Stimulated activated CD4-positive, alpha-beta T cell treated with anti-CD3 and anti-CD28 coated beads, Interleukin-1b, Interleukin-23, amount 100 ng/mL, for 48 hours (primary cell): ENCODE measurements at regions not wholly inside any gene's neighbourhood (a gene's known extent, or its start where the extent isn't known, plus 50 kb on each side); places are given as distances from the start of the nearest gene placed in this dataset.

Experiments used
- DNase-seq: peaks from one replicate; pipeline ENCODE4 v3.0.0-alpha.2; 2020

DNA sequence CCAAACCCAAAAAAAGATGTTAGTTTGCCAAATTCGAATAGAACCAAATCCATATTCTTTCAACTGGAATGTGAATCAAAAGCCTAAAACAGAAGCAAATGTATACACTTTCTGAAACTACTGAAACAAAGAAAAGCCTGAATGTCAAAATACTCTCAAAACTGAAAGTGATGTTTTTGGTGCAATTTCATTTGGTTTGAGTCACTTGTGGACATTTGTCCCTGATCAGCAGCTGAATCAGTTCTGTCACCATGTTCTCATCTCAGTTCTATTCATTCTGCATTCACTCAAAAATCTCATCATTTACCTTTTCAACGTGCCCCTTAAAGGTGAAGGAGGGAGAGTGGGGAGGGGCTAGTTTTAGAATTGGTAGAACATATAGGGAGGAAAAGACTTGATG lies 266.8 kb downstream of the ABHD5 start:
- DNase-seq = no peak

DNA sequence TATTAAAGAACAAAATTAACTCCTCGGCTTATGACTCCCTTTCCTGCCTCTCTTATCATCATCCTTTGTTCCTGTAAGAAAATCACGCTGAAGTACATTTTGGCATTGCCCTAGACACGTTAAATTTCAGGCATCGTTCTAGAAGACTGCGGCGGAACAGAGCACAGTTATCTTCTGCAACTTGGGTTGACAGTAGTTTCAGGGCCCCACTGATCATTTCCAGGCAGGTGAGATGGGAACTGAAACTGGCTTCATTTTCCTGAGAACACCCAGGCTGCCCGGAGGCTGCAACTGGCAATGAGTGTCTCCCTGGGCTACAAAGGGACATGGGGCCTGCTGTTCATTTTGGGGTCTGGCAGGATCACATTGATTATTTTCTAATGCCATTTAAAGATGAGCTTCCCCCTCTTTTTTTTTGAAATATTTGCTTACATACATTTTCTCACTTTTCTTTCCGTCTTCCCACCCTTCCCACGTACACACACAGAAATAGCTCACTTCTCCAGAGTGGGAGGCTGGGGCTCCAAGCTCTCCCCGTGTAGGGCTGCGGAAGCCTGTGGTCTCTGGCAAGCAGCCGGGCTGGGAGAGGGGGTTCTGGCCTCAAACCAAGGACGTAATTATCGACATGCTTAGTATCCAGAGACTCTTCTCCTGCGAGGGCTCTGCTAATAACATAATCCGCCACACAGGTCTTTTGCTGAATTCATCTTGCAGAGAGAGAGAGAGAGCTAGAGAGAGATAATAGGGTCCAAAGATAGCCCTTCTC lies 267.4 kb downstream of the ABHD5 start:
- no peak for DNase-seq

DNA sequence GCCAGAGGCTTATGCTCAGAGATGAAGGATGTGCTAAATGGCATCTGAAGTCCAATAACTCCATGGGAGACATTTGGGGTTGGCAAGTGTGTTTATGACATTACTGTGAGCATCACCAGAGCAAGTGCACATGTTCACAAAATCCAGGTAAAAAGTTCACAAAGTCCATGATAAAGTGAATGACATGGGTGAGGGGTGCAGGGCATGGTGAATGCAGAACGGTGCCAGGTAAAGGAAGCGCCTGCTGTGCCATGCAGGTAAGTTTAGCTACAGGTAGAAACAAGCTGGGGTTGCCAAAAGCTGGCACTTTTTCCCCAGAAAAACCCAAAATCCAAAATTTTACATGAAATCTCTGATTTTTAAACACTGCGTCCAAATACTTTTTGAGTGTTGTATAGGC lies 268.2 kb downstream of the ABHD5 start:
- DNase-seq = no peak

DNA sequence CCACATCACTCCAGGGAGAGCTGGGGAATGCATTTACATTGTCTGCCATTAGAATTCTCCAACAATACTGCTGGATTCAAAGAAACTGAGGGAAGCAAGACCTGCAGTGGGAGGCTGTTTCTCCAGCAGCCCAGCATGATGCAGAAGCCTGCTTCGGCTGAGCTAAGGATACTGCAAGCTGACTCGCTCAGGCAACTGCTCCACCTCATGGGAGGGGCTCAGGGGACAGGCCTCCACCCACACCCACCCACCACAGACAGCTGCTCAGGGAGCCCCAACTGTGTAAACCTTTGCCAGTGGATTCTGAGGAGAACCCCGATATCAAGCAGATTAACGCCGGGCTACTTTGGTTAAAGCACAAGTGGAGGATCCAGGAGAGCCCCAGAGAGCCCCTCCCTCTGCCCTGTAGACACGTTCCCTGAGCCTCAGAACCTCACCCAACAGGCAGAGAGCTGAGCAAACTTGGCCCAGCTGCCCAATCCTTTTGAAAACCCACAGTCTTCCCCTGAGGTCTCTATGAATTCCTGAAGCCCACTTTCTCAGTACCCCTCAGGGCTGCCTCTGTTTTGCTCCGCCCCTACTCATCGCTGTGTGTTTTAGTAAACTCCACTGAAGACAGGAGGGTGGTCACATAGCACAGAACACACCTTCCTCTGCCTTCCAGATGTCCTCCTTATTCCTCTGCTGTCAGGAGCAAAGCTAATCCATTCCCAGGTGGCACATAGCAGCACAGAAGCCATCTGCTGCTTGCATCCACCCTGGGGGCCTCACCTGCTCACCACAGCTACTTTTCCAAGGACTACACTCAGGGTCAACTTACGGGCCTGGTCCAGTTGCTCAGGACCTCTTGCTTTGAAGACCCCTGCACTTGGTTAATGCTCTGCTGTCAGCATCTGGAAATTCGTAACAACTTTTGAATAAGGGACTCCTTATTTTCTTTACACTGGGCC lies 269.0 kb downstream of the ABHD5 start:
- no peak for DNase-seq

DNA sequence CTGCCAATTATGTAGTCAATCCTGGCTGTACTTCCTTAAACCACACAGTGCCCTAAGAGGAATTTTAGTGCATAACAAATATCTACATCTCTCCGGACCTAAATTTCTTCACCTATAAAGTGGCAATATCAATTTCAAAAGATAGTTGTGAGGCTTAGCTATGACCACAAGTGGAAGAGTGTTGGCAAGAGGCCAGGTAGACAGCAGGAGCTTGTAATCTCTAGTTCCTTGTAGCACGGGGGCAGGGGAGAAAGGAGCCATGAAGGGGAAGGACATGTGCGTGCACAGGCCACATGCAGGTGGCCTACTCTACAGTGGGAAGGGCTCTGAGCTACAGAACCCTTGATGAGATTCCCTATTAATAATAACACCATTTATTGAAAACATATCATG lies 269.7 kb downstream of the ABHD5 start:
- no peak for DNase-seq

DNA sequence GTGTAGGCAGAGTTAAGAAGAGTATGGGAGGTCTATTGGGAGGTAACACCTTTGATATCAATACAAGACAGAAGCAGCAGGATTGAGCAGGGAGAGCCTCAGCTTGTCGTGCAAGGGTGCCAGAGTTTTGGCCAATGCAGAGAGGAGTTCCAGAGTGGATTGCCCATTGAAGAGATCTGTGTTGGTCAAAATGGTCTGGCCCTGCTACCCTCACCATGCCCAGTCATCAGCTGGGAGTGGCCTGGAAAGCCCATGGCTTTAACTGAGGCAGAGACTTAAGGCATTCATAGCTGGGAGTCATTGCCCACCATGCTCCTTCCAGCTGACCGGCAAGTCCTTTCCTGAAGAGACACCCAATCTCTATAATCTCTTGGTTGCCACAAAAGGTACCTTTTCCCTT lies 271.3 kb downstream of the ABHD5 start:
- DNase-seq = no peak

DNA sequence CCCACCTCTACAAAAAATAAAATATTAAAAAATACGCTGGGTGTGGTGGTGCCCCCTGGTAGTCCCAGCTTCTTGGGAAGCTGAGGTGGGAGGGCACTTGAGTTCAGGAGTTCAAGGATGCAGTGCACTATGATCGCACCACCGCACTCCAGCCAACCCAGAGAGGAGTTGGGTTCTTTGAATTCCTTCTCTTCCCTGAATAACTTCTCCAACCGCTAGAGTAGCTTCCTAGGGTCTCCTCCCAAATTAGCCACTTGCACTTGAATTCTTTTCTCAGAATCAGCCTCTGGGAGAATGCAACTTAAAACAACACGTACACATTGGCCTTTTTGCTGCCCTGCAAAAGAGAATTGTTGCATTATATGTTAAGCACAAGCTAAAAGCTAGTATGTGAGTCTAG lies 272.5 kb downstream of the ABHD5 start:
- DNase-seq = no peak

DNA sequence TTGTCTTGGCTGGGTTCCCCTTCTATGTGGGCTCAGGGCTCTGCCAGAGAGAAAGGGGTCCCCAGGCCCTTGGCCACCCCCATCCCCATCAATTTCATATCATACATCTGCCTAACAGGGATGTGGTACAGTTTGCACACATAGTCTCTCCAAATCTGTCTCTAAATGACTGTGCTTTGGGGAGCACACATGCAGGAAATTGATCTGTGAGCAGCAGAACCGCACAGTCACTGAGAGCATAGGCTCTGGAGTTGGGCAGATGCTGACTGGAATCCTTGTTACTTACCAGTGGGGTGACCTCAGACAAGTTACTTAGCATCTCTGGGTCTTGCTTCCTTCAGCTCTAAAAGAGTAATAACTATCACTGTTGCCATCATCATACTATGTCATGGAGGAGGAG lies 273.9 kb downstream of the ABHD5 start:
- DNase-seq = no peak

DNA sequence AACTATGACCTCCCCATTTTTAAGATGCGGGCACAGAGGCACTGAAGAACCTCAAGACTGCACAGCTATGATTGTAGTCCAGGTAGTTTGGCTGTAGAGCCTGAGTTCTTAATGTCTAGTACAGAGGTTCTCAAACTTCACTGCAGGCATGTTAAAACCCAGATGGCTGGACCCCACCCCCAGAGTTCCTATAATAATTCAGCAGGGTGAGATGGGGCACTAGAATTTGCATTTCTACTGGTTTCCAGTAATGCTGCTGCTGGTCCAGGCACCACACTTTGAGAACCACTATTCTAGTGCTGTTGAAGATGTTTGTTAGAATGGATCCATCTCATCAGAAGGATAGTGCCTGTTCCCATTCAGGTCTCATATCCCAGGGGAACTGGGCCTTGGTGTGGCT lies 274.9 kb downstream of the ABHD5 start:
- DNase-seq = no peak

DNA sequence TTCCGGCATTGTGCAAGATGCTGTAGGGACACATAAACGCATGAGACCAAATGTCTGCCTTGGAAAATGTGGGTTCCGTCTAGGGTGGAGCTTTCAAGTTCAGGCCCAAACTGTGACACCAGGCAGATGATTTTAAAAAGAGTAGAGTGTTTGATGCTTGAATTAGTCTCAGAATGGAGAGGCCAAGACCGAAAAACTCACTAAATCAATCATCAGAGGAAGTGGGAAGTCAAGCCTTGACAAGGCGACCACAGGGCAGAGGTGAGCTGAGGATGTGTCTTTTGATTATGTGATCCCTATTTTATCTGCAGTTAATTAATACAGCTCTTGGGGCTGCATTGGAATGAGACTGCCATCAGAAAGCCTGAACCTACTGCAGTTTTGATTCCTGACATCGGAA lies 275.4 kb downstream of the ABHD5 start:
- no peak for DNase-seq

DNA sequence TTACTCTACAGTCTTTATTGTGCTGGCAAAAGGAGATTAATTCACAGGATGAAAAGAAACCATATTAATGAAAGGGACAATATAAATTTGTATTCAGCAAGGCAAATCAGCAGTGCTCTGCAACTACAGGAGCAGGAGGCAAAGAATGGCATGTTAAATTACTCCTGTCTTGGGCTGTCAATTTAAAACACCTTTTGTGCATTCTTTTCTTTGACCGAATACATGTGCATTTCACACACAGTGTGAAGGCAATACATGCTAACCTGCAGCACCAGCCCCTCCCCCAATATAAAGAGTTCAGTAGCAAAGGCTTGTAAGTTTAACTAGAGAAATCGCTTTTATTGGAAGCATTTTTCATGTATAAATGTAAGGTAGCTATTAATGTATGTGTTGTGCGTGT lies 275.2 kb upstream of the TOPAZ1 start:
- DNase-seq = no peak

DNA sequence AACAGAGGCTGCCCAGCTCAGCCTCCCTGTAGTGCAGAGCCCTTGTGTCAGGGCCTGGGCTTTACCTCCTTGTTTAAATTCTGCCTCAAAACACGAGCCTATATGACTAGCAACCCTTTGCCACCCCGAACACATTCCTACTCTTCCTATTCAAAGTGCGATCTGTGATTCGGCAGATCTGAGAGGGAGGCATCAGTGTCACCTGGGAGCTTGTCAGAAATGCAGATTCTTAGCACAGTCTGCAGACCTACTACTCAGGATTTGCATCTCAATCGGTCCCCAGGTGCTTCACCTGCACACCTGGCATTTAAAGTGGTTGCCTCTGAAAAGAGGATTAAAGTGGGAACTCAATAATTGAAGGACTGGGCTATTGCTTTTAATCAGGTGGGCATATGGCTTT lies 273.2 kb upstream of the TOPAZ1 start:
- DNase-seq = no peak

DNA sequence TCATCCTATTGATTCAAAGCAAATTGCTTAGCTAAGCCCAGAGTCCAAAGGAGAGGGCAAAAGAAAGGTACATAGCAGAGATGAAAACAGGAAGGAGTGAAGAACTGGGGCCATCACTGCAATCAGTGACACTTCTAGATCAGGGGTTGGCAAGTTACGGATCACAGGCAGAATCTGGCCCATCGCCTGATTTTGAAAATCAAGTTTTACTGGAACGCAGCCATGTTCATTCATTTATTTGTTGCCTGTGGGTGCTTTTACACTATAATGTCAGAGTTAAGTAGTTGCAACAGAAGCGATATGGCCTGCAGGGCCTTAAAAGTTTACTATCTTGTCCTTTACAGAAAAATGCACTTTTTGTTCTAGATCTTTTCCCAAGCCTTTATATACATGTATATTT lies 271.7 kb upstream of the TOPAZ1 start:
- DNase-seq = no peak

DNA sequence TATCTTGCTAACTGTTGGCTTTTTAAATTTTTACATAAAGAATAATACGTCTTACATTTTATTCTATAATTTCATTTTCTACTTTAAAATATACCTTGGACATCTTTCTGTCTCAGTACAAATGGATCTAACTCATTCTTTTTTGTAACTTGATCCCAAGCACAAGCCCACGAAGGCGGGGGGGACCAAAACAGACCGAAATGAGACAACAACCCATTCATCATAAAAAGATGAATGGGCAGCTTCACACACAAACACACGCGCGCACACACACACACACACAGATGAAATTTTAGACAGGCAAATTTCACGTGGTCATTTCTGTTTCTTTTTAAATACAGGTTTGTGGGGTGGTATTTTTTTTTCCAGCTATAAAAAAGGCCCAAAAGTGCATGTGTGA lies 271.3 kb upstream of the TOPAZ1 start:
- DNase-seq = no peak

DNA sequence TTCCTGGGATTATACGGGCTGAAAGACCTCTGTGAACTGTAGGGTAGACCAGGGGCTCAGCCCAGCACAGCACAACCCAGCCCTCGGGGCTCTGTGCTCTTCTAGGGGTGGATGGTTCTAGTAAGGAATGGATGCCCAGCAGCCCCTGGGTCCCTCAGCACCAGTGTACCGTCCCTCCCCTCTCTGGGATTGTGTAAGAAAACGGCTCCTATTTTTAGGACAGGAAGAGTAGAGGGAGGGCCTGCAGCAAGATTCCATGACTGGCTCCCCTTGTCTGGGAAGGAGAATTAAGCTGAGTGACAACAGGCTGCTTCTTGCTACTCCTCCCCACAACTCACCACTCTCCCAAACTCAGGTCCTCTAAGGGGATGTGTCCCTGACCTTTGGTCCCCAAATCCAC lies 270.8 kb upstream of the TOPAZ1 start:
- no peak for DNase-seq

DNA sequence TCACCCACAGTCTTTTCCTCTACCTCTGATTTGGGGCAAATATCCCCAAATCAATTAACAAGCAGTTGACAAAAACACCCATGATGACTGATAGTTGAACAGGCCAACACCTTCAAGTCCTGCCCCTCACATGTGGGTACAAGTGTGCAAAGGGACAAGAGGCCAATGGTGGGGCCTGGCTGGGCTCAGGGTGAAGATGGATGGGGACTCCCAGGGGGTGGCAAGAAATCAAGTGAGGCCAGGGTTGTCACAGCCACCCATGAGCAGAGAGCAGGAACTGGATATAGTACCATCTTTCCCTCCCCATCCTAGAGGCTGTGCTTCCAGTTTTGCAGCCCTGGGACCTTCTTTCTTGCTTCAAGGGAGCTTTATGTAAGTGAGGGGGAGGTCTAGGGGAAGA lies 270.2 kb upstream of the TOPAZ1 start:
- DNase-seq = no peak

DNA sequence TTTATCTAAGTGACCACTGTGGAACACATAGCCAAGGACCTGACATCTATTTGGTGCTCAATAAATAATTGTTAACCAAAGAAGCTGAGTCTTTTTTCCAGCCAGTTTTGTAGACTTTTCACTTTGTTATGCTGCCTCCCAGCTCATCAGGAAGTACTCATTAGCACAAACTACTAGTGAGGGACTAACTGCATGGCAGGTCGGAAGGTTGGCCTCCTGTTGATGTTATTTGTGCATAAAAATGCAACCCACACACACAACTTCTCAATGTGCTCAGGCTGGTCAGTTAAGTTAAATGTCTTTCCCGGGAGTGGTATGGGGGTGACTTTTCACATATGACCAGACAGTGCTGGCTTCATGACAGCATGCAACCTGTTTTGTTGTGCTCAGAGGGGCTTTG lies 263.0 kb upstream of the TOPAZ1 start:
- DNase-seq = no peak

DNA sequence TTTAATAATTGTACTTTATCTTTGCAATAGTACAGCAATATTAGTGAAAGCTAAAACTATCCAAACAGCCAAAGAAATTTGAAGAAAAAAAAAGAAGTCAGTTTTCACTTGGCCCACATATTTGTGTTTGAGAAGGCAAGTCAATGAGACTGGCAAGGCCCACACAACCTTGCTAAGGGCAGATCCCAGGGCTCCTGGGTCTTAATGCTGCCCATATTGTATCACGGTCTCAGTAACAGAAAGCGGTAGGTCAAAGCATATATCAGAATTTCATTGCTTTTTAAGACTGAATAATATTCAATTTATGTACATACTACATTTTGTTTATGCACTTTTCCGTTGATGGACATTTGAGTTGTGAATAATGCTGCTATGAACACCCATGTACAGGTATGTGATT lies 262.0 kb upstream of the TOPAZ1 start:
- DNase-seq = no peak

DNA sequence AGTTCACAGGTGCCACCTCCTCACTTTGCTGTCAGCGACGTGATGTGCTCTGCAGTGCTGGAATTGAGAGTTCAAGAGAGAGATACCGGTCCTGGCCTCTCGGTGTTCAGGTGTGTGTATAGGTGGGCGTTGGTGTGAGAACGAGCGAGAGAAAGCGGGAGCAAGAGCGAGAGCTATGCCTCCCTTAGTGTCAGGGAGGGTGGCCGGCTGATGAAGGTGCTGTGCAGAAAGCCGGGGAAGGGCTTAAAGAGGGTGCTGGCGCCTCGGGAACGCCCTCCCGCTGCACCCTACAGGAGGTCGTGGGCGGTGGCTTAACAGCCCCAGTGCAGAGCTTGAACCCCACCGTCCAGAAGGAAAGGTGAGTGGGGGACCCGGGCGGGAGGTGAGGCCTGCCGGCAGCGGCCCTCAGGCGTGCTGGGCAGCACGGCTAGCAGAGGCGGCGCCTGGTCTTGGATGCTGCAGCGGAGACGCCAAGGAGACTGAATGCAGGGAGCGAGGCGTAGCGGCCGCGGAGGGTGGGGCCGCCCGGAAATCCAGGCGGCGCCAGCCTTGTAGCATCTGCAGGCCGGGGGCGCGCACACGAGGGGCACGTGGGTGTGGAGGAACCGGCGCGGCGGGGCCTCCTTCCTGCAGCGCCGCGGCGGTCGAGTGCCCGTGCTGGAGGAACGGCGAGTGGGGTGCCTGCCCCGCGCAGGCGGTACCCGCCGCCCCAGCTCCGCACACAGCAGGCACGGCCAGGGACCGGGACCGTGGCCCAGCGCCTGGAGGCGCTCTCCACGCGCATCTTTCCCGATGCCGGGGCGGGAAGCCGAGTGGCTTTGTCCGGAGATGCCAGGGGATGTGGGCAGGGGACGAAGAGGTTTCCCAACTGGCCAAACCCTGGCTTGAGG lies 246.8 kb upstream of the TOPAZ1 start:
- DNase-seq = no peak

DNA sequence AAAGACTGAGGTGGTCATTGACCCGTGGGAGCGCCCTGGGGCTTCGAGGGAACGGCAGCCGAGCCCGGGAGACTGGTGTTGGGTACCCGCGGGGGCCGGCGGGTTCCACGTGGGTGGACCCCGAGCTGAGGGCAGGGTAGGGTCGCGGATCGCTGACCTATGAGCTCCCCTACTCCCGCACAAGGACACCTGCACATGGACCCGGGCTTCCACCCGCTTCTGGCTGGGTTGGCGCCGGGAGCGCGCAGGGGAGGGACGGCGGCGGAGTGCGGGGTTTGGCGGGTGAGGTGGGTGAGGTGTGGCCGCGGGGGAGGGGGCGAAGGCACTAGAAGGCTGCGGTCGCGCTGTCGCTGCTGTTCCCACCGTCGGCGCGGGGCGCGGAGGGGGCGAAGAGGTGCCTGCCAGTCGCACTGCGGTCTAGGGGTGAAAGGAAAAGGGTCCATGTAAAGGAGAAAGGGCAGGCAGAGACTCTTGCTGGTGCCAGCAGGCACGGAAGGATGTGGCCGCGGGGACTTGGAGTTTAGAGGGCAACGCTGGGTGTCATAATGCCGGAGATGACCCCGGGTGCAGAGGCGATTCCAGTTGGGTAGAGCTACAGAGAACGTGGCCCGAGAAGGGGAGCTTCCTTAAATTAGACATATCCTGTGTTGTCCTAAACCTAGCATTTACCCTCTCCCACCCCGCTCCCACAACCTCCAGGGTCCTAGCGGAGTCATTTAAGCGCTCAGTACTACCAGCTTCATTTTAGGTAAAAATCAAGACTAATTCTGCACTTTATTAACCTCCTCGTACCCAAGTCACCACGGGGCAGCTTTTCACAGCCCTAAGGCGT lies 245.9 kb upstream of the TOPAZ1 start:
- DNase-seq = no peak

DNA sequence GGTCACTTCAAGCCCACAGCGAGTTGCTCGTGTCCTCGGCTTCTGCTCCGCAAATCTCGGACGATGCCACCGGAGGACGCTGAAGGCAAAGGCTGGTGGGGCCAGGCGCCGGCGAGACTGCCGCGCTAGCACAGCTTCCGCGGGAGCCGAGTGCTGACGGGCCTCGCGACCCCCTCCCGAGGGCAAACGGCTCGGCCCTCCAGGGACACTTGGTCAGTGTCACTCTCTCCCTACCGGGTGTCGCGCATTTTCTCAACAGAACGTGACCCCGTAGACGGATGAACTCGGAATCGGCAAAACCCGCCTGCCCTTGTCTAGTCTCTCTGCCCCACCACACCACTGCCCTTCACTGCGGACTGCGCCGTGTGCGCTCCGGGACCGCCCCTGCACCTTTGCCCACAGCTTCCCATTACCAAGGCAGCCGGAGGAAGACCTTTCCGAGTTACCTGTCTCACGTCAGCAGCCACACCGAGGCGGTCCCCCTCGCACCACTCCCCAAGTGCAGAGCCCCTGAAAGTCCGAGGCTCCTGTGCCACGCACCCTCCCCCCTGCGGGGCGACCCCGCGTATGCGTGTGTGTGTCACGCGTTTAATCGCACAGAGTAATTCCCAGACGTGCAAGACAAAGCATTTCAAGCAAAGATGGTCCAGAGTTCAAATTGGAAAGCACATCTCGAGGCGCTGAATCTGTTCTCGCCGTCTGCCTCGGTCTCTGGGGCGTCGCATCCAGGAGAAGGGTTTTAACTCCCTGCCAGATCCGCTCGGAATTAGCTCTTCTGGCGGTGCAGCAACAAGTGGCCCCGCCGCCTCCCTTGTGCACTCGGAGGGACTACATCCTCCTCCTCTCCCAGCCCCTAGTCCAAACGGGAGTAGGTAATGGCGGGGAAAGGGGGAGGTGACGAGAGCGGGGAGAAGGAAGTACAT lies 245.0 kb upstream of the TOPAZ1 start:
- no peak for DNase-seq
